Pancreas (tissue), 10 donors: ENCODE measurements at regions not wholly inside any gene's neighbourhood (a gene's known extent, or its start where the extent isn't known, plus 50 kb on each side); places are given as distances from the start of the nearest gene placed in this dataset.
A peak's percentile ranks its signal among the peaks of the same experiment; 100 is the strongest.

Source experiments
- ATAC-seq, 4 donors: fragments of 200-7000 bp; cut with Tn5 transposase; one replicate each; pipeline versions ENCODE4 v1.8.0 to v1.9.1; 2020; ENCODE audit warnings: mild to moderate bottlenecking in 4 of 4, moderate library complexity in 4 of 4
- DNase-seq, 6 donors: peaks; one replicate each; pipeline ENCODE4 v3.0.0-alpha.2; 2020
- FAIRE-seq: peaks from 2 replicates; lab custom pipeline; 2012; peaks lifted over from hg19 to GRCh38; lab: Jason Lieb, UNC
- H3K27ac ChIP-seq, 4 donors: fragments of 200-600 bp; sonication (generic); 1 replicate in 3 of 4; 2 replicates in 1 of 4; pipeline versions ENCODE4 v1.5.0 to v1.8.0; 2020
- H3K27me3 ChIP-seq, 4 donors: fragments of 200-600 bp; one replicate each; pipeline ENCODE4 v1.8.0; 2021
- H3K36me3 ChIP-seq, 3 donors: fragments of 200-600 bp; sonication (generic) in 1 of 3; one replicate each; pipeline versions ENCODE4 v1.5.0 to v1.8.0; 2020 to 2021
- H3K4me1 ChIP-seq, 3 donors: fragments of 200-600 bp; one replicate each; pipeline ENCODE4 v1.8.0; 2021
- H3K4me3 ChIP-seq, 4 donors: fragments of 200-600 bp; sonication (generic) in 2 of 4; one replicate each; pipeline versions ENCODE4 v1.5.0 to v1.8.0; 2020 to 2021
- H3K9me3 ChIP-seq, 4 donors: fragments of 200-600 bp; one replicate each; pipeline ENCODE4 v1.8.0; 2021
- CTCF ChIP-seq, 4 donors: fragments of 200-600 bp; sonication (generic) in 3 of 4; IDR thresholded peaks; one replicate each; pipeline versions ENCODE4 v1.5.0 to v1.8.0; 2021; ENCODE audit warnings: antibody characterized with exemption in 4 of 4
- WGBS, 2 donors: extraction: QIAGEN DNeasy Blood & Tissue Kit; methylation state at CpG; one replicate each; pipeline ENCODE4 v1.1.7; 2013; 5-methylcytosine and 5-hydroxymethylcytosine counted together
- intact Hi-C, 3 donors: fragments of 100-400 bp; cut with DNase I; formaldehyde crosslinking; loops; one replicate each; pipeline versions ENCODE4 v1.11.1 to v1.14.2; 2022
- donor health status: healthy with polysubstance abuse.
- donor health status: DM: no; HTN: no; CAD: no; lungs with moderate emphysema.
- donor health status: DM: no; HTN: no; CAD: no.
- donor health status: control.
- donor health status: control.
- donor health status: Bipolar disorder and iron deficiency.
- donor health status: DM: yes; HTN: yes; CAD: no.
- donor health status: DM: no; HTN: no; CAD: no.
- donor health status: DM: no; HTN: no; CAD: no.
- donor health status: DM: yes; HTN: yes; CAD: no.

- intact Hi-C loops: no loop called here
- H3K4me1 ChIP-seq: no peaks in the 10 kb centered on the region
- H3K27me3 ChIP-seq: no peaks in the 10 kb centered on the region
- no peaks in the 10 kb centered on the region for H3K36me3 ChIP-seq
- DNase-seq: no peak
- 23 to 25% methylated on average over 2 of the region's 2 CpGs for WGBS, 2 donors
- no peak for ATAC-seq
- no peak overlapping the region for H3K27ac ChIP-seq
- TF ChIP-seq CTCF (IDR thresholded peaks at IDR 0.05): no peak
- H3K9me3 ChIP-seq: no peaks in the 10 kb centered on the region
- no peak overlapping the region for H3K4me3 ChIP-seq
- FAIRE-seq: no peak
Observed at GRCh38 chr4:62835631-62836030, 1573.6 kb downstream of the TECRL start.

- DNase-seq (no peak), ATAC-seq (no peak), FAIRE-seq (no peak)
- H3K4me3 ChIP-seq: no peak overlapping the region
- H3K9me3 ChIP-seq: no peaks in the 10 kb centered on the region
- no peak overlapping the region for H3K27ac ChIP-seq
- no peaks in the 10 kb centered on the region for H3K27me3 ChIP-seq
- WGBS, 2 donors: 19 to 21% methylated on average over 1 of the region's 1 CpG
- TF ChIP-seq CTCF (IDR thresholded peaks at IDR 0.05): no peak
- no peaks in the 10 kb centered on the region for H3K36me3 ChIP-seq
- no peaks in the 10 kb centered on the region for H3K4me1 ChIP-seq
- intact Hi-C loops: no loop called here
Observed at GRCh38 chr4:62822306-62822705, 1586.9 kb downstream of the TECRL start.

- Histone ChIP-seq H3K4me1 (no peaks in the 10 kb centered on the region), H3K36me3 (no peaks in the 10 kb centered on the region), H3K27me3 (no peaks in the 10 kb centered on the region), H3K27ac (no peak overlapping the region), H3K9me3 (no peaks in the 10 kb centered on the region), H3K4me3 (no peak overlapping the region)
- 36 to 40% methylated on average over 25 of the region's 25 CpGs for WGBS, 2 donors
- DNase-seq (peak in 2 of 6 donors; percentile 21 to 39), FAIRE-seq (no peak), ATAC-seq (no peak)
- intact Hi-C loops: no loop called here
- TF ChIP-seq CTCF (IDR thresholded peaks at IDR 0.05): no peak
Observed at GRCh38 chr4:62816566-62816965, 1592.7 kb downstream of the TECRL start.

- H3K27ac ChIP-seq: no peak overlapping the region
- ATAC-seq: no peak
- intact Hi-C loops: no loop called here
- WGBS, 2 donors: 12 to 19% methylated on average over 3 of the region's 3 CpGs
- H3K4me3 ChIP-seq: no peak overlapping the region
- no peak for DNase-seq
- no peaks in the 10 kb centered on the region for H3K36me3 ChIP-seq
- H3K27me3 ChIP-seq: no peaks in the 10 kb centered on the region
- FAIRE-seq: no peak
- no peaks in the 10 kb centered on the region for H3K4me1 ChIP-seq
- TF ChIP-seq CTCF (IDR thresholded peaks at IDR 0.05): no peak
- no peaks in the 10 kb centered on the region for H3K9me3 ChIP-seq
Observed at GRCh38 chr4:62814510-62815047, 1594.7 kb downstream of the TECRL start.

- no peaks in the 10 kb centered on the region for H3K36me3 ChIP-seq
- no peaks in the 10 kb centered on the region for H3K27me3 ChIP-seq
- DNase-seq (no peak), ATAC-seq (no peak), FAIRE-seq (no peak)
- no peak overlapping the region for H3K4me3 ChIP-seq
- H3K4me1 ChIP-seq: no peaks in the 10 kb centered on the region
- H3K9me3 ChIP-seq: no peaks in the 10 kb centered on the region
- no peak overlapping the region for H3K27ac ChIP-seq
- intact Hi-C loops: no loop called here
- 18 to 36% methylated on average over 4 to 5 of the region's 5 CpGs for WGBS, 2 donors
- no peak for TF ChIP-seq CTCF (IDR thresholded peaks at IDR 0.05)
Observed at GRCh38 chr4:62806816-62807215, 1602.4 kb downstream of the TECRL start.
